OCI-LY1 (cell line): ENCODE measurements at regions not wholly inside any gene's neighbourhood (a gene's known extent, or its start where the extent isn't known, plus 50 kb on each side); places are given as distances from the start of the nearest gene placed in this dataset.

ENCODE experiments used
- H2AFZ ChIP-seq: fragments of 200-600 bp; sonication (generic), shearing (Covaris generic); 2 replicates; pipeline ENCODE4 v1.6.0; 2014; ENCODE audit warnings: antibody characterized with exemption, mild to moderate bottlenecking, low read length
- H3F3A ChIP-seq: fragments of 200-600 bp; sonication (generic), shearing (Covaris generic); 2 replicates; pipeline ENCODE4 v1.6.0; 2014; ENCODE audit warnings: mild to moderate bottlenecking, antibody characterized with exemption, low read length, moderate library complexity; ENCODE audit not compliant: insufficient read depth
- H3K27ac ChIP-seq: fragments of 200-600 bp; sonication (generic); 2 replicates; pipeline ENCODE4 v1.5.1; 2014; ENCODE audit warnings: low read length, mixed run types, mild to moderate bottlenecking, low read depth; ENCODE audit not compliant: poor library complexity, severe bottlenecking
- H3K27me3 ChIP-seq: fragments of 200-600 bp; sonication (generic); 2 replicates; pipeline ENCODE4 v1.6.0; 2014; ENCODE audit warnings: antibody characterized with exemption, mild to moderate bottlenecking, low read length, moderate library complexity; ENCODE audit not compliant: insufficient read depth
- H3K36me3 ChIP-seq: fragments of 200-600 bp; sonication (generic); 2 replicates; pipeline ENCODE4 v1.6.1; 2014; ENCODE audit warnings: mild to moderate bottlenecking, antibody characterized with exemption, low read length, moderate library complexity, mixed read lengths; ENCODE audit not compliant: insufficient read depth
- H3K4me1 ChIP-seq: fragments of 200-600 bp; sonication (generic); 2 replicates; pipeline ENCODE4 v1.5.1; 2014; ENCODE audit warnings: mild to moderate bottlenecking, low read length, moderate library complexity; ENCODE audit not compliant: insufficient read depth, severe bottlenecking
- H3K4me2 ChIP-seq: fragments of 200-600 bp; sonication (generic), shearing (Covaris generic); 2 replicates; pipeline ENCODE4 v1.6.1; 2014; ENCODE audit warnings: low read length
- H3K4me3 ChIP-seq: fragments of 200-600 bp; sonication (generic); 2 replicates; pipeline ENCODE4 v1.5.1; 2014; ENCODE audit warnings: low read length, low read depth, mild to moderate bottlenecking, mixed read lengths; ENCODE audit not compliant: poor library complexity, severe bottlenecking
- H3K79me2 ChIP-seq: fragments of 200-600 bp; shearing (Covaris generic); 2 replicates; pipeline ENCODE4 v1.6.1; 2016; ENCODE audit warnings: mixed run types, low read length, mixed read lengths; ENCODE audit not compliant: insufficient read depth
- H3K9ac ChIP-seq: fragments of 200-600 bp; sonication (generic), shearing (Covaris generic); 2 replicates; pipeline ENCODE4 v1.6.1; 2014; ENCODE audit warnings: mild to moderate bottlenecking, low read length, mixed read lengths
- H3K9me2 ChIP-seq: fragments of 200-600 bp; sonication (generic), shearing (Covaris generic); 2 replicates; pipeline ENCODE4 v1.6.1; 2014; ENCODE audit warnings: low read depth, mild to moderate bottlenecking, low read length, mixed read lengths
- H3K9me3 ChIP-seq: fragments of 200-600 bp; shearing (Covaris generic); 2 replicates; pipeline ENCODE4 v1.6.1; 2014; ENCODE audit warnings: low read length, mixed read lengths
- H4K20me1 ChIP-seq: fragments of 200-600 bp; sonication (generic), shearing (Covaris generic); 2 replicates; pipeline ENCODE4 v1.6.0; 2016; ENCODE audit warnings: mild to moderate bottlenecking, low read length; ENCODE audit not compliant: insufficient read depth
- CTCF ChIP-seq: fragments of 200-600 bp; sonication (generic), shearing (Covaris generic); IDR thresholded peaks from 2 replicates; pipeline ENCODE4 v1.5.1; 2017; ENCODE audit warnings: mild to moderate bottlenecking, antibody characterized with exemption, low read length, moderate library complexity, mixed read lengths
- EZH2 ChIP-seq: fragments of 200-600 bp; sonication (generic), shearing (Covaris generic); IDR thresholded peaks from 2 replicates; pipeline ENCODE4 v1.8.0; 2017; ENCODE audit warnings: borderline replicate concordance, mixed run types, mild to moderate bottlenecking, antibody characterized with exemption, low read length, moderate library complexity, mixed read lengths

GRCh38 chr2:33782395-33783230 is 183.5 kb upstream of the FAM98A start:
- no peak overlapping the region for H3K9ac ChIP-seq
- H2AFZ ChIP-seq, result no peak overlapping the region
- H3K4me3 ChIP-seq, result no peak overlapping the region
- no peaks in the 10 kb centered on the region for H3K9me3 ChIP-seq
- H3K27ac ChIP-seq, result no peak overlapping the region
- no peaks in the 10 kb centered on the region for H3F3A ChIP-seq
- no peak for TF ChIP-seq EZH2
- TF ChIP-seq CTCF, result peak; percentile 20; the same call in 1 of the 2 replicates
- H3K27me3 ChIP-seq, result peaks cover 3% of the 10 kb centered on the region; the same call in 1 of the 2 replicates
- no peaks in the 10 kb centered on the region for H4K20me1 ChIP-seq
- H3K36me3 ChIP-seq, result no peaks in the 10 kb centered on the region
- H3K4me1 ChIP-seq, result no peaks in the 10 kb centered on the region
- H3K4me2 ChIP-seq, result no peak overlapping the region
- H3K9me2 ChIP-seq, result no peaks in the 10 kb centered on the region
- no peaks in the 10 kb centered on the region for H3K79me2 ChIP-seq

GRCh38 chr2:33777786-33778185 is 178.7 kb upstream of the FAM98A start:
- Histone ChIP-seq H3K9me3 (no peaks in the 10 kb centered on the region), H3K27me3 (no peaks in the 10 kb centered on the region), H3K4me3 (no peak overlapping the region), H3K79me2 (no peaks in the 10 kb centered on the region), H3K36me3 (no peaks in the 10 kb centered on the region), H4K20me1 (no peaks in the 10 kb centered on the region), H3K4me1 (no peaks in the 10 kb centered on the region), H3K4me2 (no peak overlapping the region), H3K9ac (no peak overlapping the region), H2AFZ (no peak overlapping the region), H3K9me2 (no peaks in the 10 kb centered on the region), H3F3A (no peaks in the 10 kb centered on the region), H3K27ac (no peak overlapping the region)
- TF ChIP-seq EZH2 (no peak), CTCF (no peak)

GRCh38 chr2:33775306-33775705 is 176.2 kb upstream of the FAM98A start:
- Histone ChIP-seq H3F3A (no peaks in the 10 kb centered on the region), H3K27ac (no peak overlapping the region), H4K20me1 (no peaks in the 10 kb centered on the region), H2AFZ (no peak overlapping the region), H3K27me3 (no peaks in the 10 kb centered on the region), H3K9me2 (no peaks in the 10 kb centered on the region), H3K9ac (no peak overlapping the region), H3K79me2 (no peaks in the 10 kb centered on the region), H3K4me1 (no peaks in the 10 kb centered on the region), H3K4me3 (no peak overlapping the region), H3K36me3 (no peaks in the 10 kb centered on the region), H3K4me2 (no peak overlapping the region), H3K9me3 (no peaks in the 10 kb centered on the region)
- TF ChIP-seq EZH2, result no peak
- no peak for TF ChIP-seq CTCF
